NCI-H82 (cell line): ENCODE measurements at regions not wholly inside any gene's neighbourhood (a gene's known extent, or its start where the extent isn't known, plus 50 kb on each side); places are given as distances from the start of the nearest gene placed in this dataset.

Experiments
- DNase-seq: peaks from one replicate; lab custom pipeline; 2025; lab: John Stamatoyannopoulos, UW

GRCh38 chr13:112001571-112001970, 65.4 kb upstream of the SOX1 start:
- no peak for DNase-seq

DNA sequence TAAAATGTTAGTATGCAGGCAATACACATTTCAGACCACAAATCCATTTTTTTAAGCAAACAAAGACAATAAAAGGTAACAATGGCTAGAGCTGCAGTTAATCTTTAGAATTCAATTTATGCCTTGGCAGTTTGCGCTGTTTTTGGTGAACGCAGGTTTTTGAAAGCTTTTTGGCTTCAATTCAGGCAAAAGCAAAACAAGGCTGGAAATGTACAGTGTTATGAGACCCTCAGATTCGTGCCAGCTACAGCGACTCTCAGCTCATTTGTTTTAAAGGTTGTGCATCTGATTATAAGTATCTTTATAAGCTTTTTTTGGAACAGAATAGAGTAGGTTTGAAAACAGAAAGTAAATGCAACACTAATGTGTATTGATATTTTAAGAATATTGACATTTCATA, 63.6 kb upstream of the SOX1 start:
- DNase-seq, result no peak

GRCh38 chr13:112003941-112004340, 63.0 kb upstream of the SOX1 start:
- DNase-seq, result no peak

DNA sequence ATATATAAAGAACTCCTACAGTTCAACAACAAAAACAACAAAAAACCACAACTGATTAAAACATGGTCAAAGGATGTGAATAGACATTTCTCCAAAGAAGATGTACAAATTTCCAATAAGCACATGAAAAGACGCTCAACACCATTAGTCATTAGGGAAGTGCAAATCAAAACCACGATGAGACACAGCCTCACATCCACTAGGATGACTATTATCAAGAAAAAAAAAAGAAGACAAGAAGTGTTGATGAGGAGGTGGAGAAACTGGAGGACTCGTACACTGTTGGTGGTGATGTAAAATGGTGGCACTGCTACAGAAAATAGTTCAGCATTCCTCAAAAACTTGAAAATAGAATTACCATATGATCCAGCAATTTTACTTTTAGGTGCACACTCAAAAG, 61.0 kb upstream of the SOX1 start:
- no peak for DNase-seq

DNA sequence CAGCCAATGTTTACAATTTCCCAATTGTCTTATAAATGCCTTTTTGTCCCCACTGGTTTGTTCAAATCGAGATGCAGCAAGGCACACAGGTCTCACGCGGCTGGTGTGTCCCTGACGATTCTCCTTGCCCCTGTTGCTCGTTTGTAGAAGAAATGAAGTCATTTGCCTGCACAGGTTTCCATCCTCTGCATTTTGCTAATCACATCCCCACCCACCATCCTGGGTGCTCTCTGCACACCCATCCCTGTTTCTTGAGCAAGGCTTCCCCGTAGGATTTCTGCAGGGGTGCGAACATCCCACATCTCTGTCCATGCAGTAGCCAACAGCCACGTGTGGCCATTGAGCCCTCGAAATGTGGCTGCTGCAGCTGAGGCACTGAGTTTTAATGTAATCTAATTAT, 59.8 kb upstream of the SOX1 start:
- no peak for DNase-seq

DNA sequence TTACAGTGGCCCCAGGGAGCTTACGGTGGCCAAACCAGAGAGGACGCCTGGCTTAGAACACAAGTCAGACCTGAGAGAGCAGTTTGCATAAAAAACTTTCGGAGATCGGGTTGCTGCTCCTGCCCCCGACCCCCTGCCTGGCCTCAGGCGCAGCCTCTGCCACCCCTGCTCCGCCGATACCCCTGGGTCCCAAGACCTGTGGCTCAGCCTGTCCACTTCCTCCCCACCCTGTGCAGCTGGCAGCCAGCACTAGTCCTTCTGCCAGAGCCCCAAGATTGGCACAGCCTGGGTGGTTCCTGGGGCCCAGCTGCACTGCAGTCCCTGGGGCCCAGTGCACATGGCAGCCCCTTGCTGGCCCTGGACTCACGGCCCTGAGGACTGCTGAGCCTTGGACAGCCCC, 56.2 kb upstream of the SOX1 start:
- no peak for DNase-seq

GRCh38 chr13:112012016-112012704, 54.8 kb upstream of the SOX1 start:
- no peak for DNase-seq

DNA sequence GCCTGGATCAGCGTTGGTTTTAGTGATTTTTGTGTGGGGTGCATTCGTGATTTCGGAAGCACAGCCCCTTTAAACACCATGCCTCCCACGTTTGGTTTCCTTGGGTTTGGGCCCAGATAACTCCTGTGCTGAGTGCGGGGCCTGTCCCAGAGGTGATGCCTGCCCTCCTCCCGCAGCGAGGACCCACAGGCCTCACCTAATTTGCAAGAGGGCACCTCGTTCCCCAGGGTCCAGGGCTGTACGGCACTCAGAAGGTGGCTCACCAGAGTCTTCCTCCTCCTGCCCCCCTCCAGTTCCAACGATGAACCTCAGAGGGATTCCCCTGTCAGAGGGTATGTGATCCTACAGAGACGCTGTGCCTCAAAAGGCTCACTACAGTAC, 54.3 kb upstream of the SOX1 start:
- DNase-seq, result no peak

DNA sequence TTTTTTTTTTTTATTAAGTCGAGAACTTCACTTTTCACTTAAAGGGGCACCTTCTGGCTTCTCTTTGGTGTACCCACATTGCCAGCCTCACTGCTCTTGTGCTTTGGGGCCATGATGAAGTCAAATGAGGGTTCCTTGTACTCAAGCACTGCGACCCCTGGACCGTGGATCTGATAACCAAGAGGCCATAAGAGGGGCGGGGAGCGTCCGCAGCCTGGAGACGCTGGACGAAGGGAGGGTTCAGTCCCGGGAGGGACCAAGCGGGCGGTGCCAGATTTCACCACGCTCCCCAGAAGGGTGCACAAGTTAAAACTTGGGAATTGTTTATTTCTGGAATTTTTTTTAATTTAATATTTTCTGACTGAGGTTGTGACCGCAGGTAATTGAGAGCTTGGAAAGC, 53.3 kb upstream of the SOX1 start:
- DNase-seq, result no peak

DNA sequence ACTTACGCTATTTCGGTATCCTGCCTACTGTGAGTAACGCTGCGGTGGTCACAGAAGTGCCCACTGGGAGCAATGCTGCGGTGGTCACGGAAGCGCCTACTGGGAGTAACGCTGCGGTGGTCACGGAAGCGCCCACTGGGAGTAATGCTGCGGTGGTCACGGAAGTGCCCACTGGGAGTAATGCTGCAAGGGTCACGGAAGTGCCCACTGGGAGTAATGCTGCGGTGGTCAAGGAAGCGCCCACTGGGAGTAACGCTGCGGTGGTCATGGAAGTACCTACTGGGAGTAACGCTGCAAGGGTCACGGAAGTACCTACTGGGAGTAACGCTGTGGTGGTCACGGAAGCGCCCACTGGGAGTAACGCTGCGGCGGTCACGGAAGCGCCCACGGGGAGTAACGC, 52.1 kb upstream of the SOX1 start:
- DNase-seq, result no peak
